OCI-LY7 (cell line): ENCODE measurements at regions not wholly inside any gene's neighbourhood (a gene's known extent, or its start where the extent isn't known, plus 50 kb on each side); places are given as distances from the start of the nearest gene placed in this dataset.

Experiments used
- CTCF ChIP-seq: fragments of 200-600 bp; sonication (generic); conservative IDR thresholded peaks from 2 replicates; pipeline ENCODE4 v1.5.1; 2014; ENCODE audit warnings: mild to moderate bottlenecking, antibody characterized with exemption, low read length, moderate library complexity, mixed read lengths
- EZH2phosphoT487 ChIP-seq: fragments of 200-600 bp; sonication (generic); IDR thresholded peaks from 2 replicates; pipeline ENCODE4 v1.6.1; 2018; ENCODE audit warnings: low read depth, borderline replicate concordance, mild to moderate bottlenecking, mixed run types, antibody characterized with exemption, low read length, moderate library complexity, mixed read lengths

GRCh38 chr4:115228851-115229250, 115.4 kb upstream of the NDST4 start:
- TF ChIP-seq CTCF (no peak), EZH2phosphoT487 (no peak)
